COR-L47 (cell line): ENCODE measurements at regions not wholly inside any gene's neighbourhood (a gene's known extent, or its start where the extent isn't known, plus 50 kb on each side); places are given as distances from the start of the nearest gene placed in this dataset.
A peak's percentile ranks its signal among the peaks of the same experiment; 100 is the strongest.

Experiments
- DNase-seq: peaks from one replicate; lab custom pipeline; 2025; lab: John Stamatoyannopoulos, UW

- no peak for DNase-seq
Measured at GRCh38 chr11:87428266-87428665, 390.5 kb downstream of the TMEM135 start.

GRCh38 chr11:87425943-87426342 is 388.2 kb downstream of the TMEM135 start:
- no peak for DNase-seq

- no peak for DNase-seq
Measured at GRCh38 chr11:87425391-87425790, 387.7 kb downstream of the TMEM135 start.

- DNase-seq = no peak
Measured at GRCh38 chr11:87423161-87423560, 385.4 kb downstream of the TMEM135 start.

- no peak for DNase-seq
Measured at GRCh38 chr11:87422566-87422965, 384.8 kb downstream of the TMEM135 start.

GRCh38 chr11:87421422-87421821 is 383.7 kb downstream of the TMEM135 start:
- DNase-seq = peak; percentile 44

GRCh38 chr11:87417951-87418350 is 380.2 kb downstream of the TMEM135 start:
- no peak for DNase-seq

GRCh38 chr11:87405843-87406242 is 368.1 kb downstream of the TMEM135 start:
- DNase-seq = no peak

- no peak for DNase-seq
Measured at GRCh38 chr11:87405356-87405755, 367.6 kb downstream of the TMEM135 start.

GRCh38 chr11:87401653-87402052 is 363.9 kb downstream of the TMEM135 start:
- DNase-seq = no peak

- DNase-seq = no peak
Measured at GRCh38 chr11:87399341-87399740, 361.6 kb downstream of the TMEM135 start.

GRCh38 chr11:87398931-87399330 is 361.2 kb downstream of the TMEM135 start:
- DNase-seq = no peak

- DNase-seq = no peak
Measured at GRCh38 chr11:87397011-87397865, 359.5 kb downstream of the TMEM135 start.

- DNase-seq = no peak
Measured at GRCh38 chr11:87394924-87395323, 357.2 kb downstream of the TMEM135 start.

GRCh38 chr11:87392665-87393064 is 354.9 kb downstream of the TMEM135 start:
- DNase-seq = no peak

- DNase-seq = no peak
Measured at GRCh38 chr11:87391496-87391895, 353.8 kb downstream of the TMEM135 start.

- no peak for DNase-seq
Measured at GRCh38 chr11:87384078-87384729, 346.5 kb downstream of the TMEM135 start.

GRCh38 chr11:87374038-87374807 is 336.5 kb downstream of the TMEM135 start:
- no peak for DNase-seq
